GM19452 (cell line): ENCODE measurements at regions not wholly inside any gene's neighbourhood (a gene's known extent, or its start where the extent isn't known, plus 50 kb on each side); places are given as distances from the start of the nearest gene placed in this dataset.

Experiments
- ATAC-seq: cut with Tn5 transposase; IDR thresholded peaks from one replicate; pipeline ENCODE4 v1.9.1; 2021; ENCODE audit not compliant: unreplicated experiment

GRCh38 chr2:19810148-19810547 is 91.6 kb downstream of the TTC32 start:
- no peak for ATAC-seq

- no peak for ATAC-seq
Observed at GRCh38 chr2:19809206-19809605, 92.6 kb downstream of the TTC32 start.

- ATAC-seq: no peak
Observed at GRCh38 chr2:19807866-19808265, 93.9 kb downstream of the TTC32 start.

- ATAC-seq: no peak
Observed at GRCh38 chr2:19807346-19807745, 94.4 kb downstream of the TTC32 start.

- ATAC-seq: no peak
Observed at GRCh38 chr2:19806591-19806990, 95.2 kb downstream of the TTC32 start.

GRCh38 chr2:19806131-19806530 is 95.7 kb downstream of the TTC32 start:
- no peak for ATAC-seq

- no peak for ATAC-seq
Observed at GRCh38 chr2:19805266-19805665, 96.5 kb downstream of the TTC32 start.

- ATAC-seq: no peak
Observed at GRCh38 chr2:19804639-19805260, 97.0 kb downstream of the TTC32 start.

GRCh38 chr2:19802086-19802841 is 99.5 kb downstream of the TTC32 start:
- ATAC-seq: no peak

GRCh38 chr2:19801367-19802080 is 100.3 kb downstream of the TTC32 start:
- no peak for ATAC-seq

- no peak for ATAC-seq
Observed at GRCh38 chr2:19800796-19801195, 101.0 kb downstream of the TTC32 start.

GRCh38 chr2:19799881-19800780 is 101.7 kb downstream of the TTC32 start:
- no peak for ATAC-seq

- no peak for ATAC-seq
Observed at GRCh38 chr2:19797871-19798270, 103.9 kb downstream of the TTC32 start.

- ATAC-seq: no peak
Observed at GRCh38 chr2:19797243-19797810, 104.5 kb downstream of the TTC32 start.

GRCh38 chr2:19796035-19796695 is 105.6 kb downstream of the TTC32 start:
- no peak for ATAC-seq

GRCh38 chr2:19793132-19793750 is 108.5 kb downstream of the TTC32 start:
- ATAC-seq: no peak

- ATAC-seq: no peak
Observed at GRCh38 chr2:19790291-19790690, 111.5 kb downstream of the TTC32 start.

GRCh38 chr2:19787134-19787533 is 114.6 kb downstream of the TTC32 start:
- ATAC-seq: no peak

GRCh38 chr2:19786408-19787058 is 115.2 kb downstream of the TTC32 start:
- ATAC-seq: no peak
